GM12865 (cell line): ENCODE measurements at regions not wholly inside any gene's neighbourhood (a gene's known extent, or its start where the extent isn't known, plus 50 kb on each side); places are given as distances from the start of the nearest gene placed in this dataset.

Experiments used
- DNase-seq: peaks from one replicate; pipeline ENCODE4 v3.0.0; 2010; ENCODE audit warnings: low read depth
- H3K4me3 ChIP-seq: 2 replicates; pipeline ENCODE4 v1.5.1; 2011; ENCODE audit warnings: mild to moderate bottlenecking, low read depth, low read length, control low read depth
- TF ChIP-seq, protein P1 (sequence below): IDR thresholded peaks from 2 replicates; pipeline ENCODE4 v1.5.1; 2011; ENCODE audit warnings: low read length, control low read depth, low read depth, inconsistent platforms; ENCODE audit not compliant: insufficient read depth; ENCODE audit errors: missing control alignments

DNA sequence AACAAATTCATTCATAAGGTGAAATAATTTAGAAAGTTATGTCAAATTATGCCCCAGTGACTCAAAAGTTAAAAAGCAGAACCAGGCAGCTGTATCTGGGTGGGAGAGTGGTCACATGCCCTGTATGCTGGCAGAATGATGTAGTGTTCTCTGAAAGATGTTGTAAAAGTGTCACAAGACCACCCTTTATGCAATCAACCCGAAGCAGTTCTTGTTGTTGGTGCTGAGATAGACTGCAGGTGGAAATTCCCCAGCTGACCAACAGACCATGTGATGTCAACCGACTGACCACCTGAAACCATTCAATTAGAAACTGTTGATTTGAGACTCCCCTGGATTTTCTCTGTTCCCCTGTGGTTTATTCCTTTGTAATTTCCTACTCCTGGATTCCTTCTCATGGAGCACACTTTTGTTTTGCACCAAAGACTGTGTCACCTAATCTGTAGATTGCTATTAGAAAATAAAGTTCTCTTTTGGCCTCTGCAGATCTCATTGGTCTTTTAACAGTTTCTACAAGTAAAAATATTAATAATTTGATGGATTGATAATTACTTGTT, 1341.3 kb upstream of the LRRTM1 start:
- DNase-seq, result no peak
- TF ChIP-seq, protein P1, sequence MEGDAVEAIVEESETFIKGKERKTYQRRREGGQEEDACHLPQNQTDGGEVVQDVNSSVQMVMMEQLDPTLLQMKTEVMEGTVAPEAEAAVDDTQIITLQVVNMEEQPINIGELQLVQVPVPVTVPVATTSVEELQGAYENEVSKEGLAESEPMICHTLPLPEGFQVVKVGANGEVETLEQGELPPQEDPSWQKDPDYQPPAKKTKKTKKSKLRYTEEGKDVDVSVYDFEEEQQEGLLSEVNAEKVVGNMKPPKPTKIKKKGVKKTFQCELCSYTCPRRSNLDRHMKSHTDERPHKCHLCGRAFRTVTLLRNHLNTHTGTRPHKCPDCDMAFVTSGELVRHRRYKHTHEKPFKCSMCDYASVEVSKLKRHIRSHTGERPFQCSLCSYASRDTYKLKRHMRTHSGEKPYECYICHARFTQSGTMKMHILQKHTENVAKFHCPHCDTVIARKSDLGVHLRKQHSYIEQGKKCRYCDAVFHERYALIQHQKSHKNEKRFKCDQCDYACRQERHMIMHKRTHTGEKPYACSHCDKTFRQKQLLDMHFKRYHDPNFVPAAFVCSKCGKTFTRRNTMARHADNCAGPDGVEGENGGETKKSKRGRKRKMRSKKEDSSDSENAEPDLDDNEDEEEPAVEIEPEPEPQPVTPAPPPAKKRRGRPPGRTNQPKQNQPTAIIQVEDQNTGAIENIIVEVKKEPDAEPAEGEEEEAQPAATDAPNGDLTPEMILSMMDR, result no peak
- H3K4me3 ChIP-seq, result no peak overlapping the region

DNA sequence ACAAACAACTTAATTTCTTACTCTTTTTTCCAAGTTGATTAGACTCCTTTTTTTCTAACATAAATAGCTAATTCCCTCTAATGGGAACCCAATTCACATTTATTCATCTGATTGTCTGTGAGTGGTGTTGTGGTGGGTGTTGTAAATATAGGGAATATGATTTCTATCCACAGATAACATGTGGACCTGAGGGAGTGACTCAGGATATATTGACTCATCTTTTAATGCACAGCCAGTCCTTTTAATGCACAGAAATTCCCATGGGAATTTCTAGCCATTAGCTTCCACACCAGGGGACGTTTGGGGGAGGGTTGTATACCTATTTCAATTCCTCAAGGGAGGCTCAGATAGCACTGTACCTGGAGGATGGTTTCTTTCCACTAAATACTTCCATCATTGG, 1339.6 kb upstream of the LRRTM1 start:
- no peak for DNase-seq
- H3K4me3 ChIP-seq, result no peak overlapping the region
- TF ChIP-seq, protein P1, result no peak

DNA sequence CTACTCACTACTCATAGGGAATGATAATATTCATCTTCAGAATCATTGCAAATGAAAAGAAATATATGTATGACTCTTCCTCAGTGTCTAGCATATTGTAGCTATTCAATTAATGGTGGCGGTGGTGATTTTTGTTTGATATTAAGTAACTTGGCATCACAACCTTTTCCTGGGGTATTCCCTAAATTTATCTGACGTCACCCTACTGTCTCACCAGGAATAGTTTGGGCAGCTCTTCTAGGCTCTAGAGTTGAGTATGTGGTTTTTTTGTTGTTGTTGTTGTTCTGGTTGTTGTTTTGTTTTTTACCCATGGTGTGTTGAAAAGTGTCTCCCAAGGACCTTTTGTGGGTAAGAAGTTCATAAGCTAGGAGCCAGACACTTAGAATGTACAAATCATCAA, 1320.3 kb upstream of the LRRTM1 start:
- no peak for DNase-seq
- TF ChIP-seq, protein P1, result no peak
- H3K4me3 ChIP-seq, result no peak overlapping the region

DNA sequence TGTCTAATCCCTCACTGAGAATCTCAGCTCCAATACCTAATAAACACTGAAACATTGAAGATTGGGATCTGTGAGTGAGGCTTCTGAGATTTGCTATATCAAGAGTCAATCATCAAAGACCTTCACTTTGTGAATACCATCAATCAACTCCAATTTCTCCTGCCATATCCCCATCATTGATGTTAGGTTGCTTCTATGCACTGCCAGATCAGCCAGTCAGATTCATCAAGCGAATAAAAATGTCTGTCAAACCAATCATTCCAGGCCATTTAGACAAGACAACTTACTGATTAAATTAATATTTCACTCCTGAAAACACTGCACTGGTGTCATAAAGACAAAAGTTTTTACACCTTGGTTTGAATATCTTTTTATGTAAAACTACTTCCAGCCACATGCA, 1295.5 kb upstream of the LRRTM1 start:
- DNase-seq, result no peak
- TF ChIP-seq, protein P1, result no peak
- H3K4me3 ChIP-seq, result no peak overlapping the region

DNA sequence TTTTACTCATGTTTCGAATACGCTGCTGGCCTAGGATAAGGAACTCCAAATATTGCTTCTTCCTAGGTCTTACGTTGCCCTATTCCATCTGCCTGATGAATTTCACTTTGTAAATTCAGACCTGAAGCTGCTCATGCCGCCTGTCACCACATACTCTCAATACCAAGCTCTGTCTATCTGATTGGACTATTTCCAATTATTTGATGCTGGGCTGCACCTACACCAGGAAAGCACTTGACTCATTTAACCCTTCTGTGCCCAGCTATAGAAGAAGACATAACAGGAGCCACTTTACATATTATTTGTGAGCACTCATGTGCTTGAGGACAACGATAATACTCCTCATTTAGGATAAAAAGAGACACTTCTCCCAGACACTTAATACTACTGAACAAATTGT, 1293.9 kb upstream of the LRRTM1 start:
- no peak for DNase-seq

DNA sequence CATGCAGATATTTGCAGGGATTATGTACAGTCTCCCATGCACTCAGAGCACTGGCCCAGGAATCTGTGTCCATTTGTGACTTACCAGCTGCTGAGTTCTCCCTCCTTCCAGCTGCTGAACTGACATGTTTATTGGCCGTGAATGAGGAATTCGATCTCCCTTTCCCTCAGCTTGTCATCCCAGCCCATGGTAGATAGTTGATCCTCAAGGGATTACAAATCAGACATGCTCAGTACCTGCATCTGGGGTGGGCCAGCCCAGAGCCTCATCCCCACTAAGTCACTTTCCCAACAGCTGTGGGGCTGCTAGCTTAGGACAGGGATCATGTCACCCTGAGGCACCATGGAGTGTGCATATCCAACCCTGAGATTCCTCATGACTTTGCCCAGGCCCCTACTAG, 1284.9 kb upstream of the LRRTM1 start:
- DNase-seq, result no peak
- no peak overlapping the region for H3K4me3 ChIP-seq
- TF ChIP-seq, protein P1, result no peak

More for the DNA sequence above, 1293.9 kb upstream of the LRRTM1 start:
- no peak overlapping the region for H3K4me3 ChIP-seq
- TF ChIP-seq, protein P1, result no peak
